Erythroblast (primary cell): ENCODE measurements at regions not wholly inside any gene's neighbourhood (a gene's known extent, or its start where the extent isn't known, plus 50 kb on each side); places are given as distances from the start of the nearest gene placed in this dataset.
"Not testable (repeated sequence)": the region's sequence is repeated elsewhere in the genome, so short reads cannot be mapped to it uniquely, and the experiment has no call there.

Experiments
- DNase-seq, 2 experiments: peaks; one replicate each; lab custom pipeline; 2025; lab: John Stamatoyannopoulos, UW
- GATA1 ChIP-seq: IDR thresholded peaks from 2 replicates; pipeline ENCODE4 v1.6.1; 2011; ENCODE audit warnings: low read depth, mild to moderate bottlenecking, control low read depth, low read length, moderate library complexity
- POLR2A ChIP-seq: IDR thresholded peaks from 2 replicates; pipeline ENCODE4 v1.6.1; 2011; ENCODE audit warnings: mild to moderate bottlenecking, low read length

GRCh38 chr10:21290499-21291160 is 234.9 kb downstream of the SKIDA1 start:
- DNase-seq = no peak
- no peak for TF ChIP-seq POLR2A
- TF ChIP-seq GATA1 = no peak

GRCh38 chr10:21289961-21290360 is 235.5 kb downstream of the SKIDA1 start:
- TF ChIP-seq POLR2A = no peak
- no peak for TF ChIP-seq GATA1
- no peak for DNase-seq

GRCh38 chr10:21289271-21289670 is 236.2 kb downstream of the SKIDA1 start:
- no peak for DNase-seq
- TF ChIP-seq GATA1 (no peak), POLR2A (no peak)

GRCh38 chr10:21285742-21286331 is 239.6 kb downstream of the SKIDA1 start:
- no peak for TF ChIP-seq POLR2A
- TF ChIP-seq GATA1 = no peak
- no peak for DNase-seq

- TF ChIP-seq POLR2A = no peak
- no peak for TF ChIP-seq GATA1
- no peak for DNase-seq
Observed at GRCh38 chr10:21285207-21285606, 240.3 kb downstream of the SKIDA1 start.

GRCh38 chr10:21284301-21284700 is 241.2 kb downstream of the SKIDA1 start:
- no peak for TF ChIP-seq POLR2A
- no peak for TF ChIP-seq GATA1
- DNase-seq = no peak

GRCh38 chr10:21283053-21283452 is 242.4 kb downstream of the SKIDA1 start:
- DNase-seq = not testable (repeated sequence)

- TF ChIP-seq GATA1 = no peak
- TF ChIP-seq POLR2A = no peak
- DNase-seq = no peak
Observed at GRCh38 chr10:21281765-21282484, 243.6 kb downstream of the SKIDA1 start.

- no peak for DNase-seq
- TF ChIP-seq POLR2A = no peak
- TF ChIP-seq GATA1 = no peak
Observed at GRCh38 chr10:21280971-21281572, 244.4 kb downstream of the SKIDA1 start.

- TF ChIP-seq GATA1 (no peak), POLR2A (no peak)
- no peak for DNase-seq
Observed at GRCh38 chr10:21280037-21280436, 245.4 kb downstream of the SKIDA1 start.

- TF ChIP-seq POLR2A (no peak), GATA1 (no peak)
- DNase-seq = no peak
Observed at GRCh38 chr10:21279217-21279575, 246.3 kb downstream of the SKIDA1 start.

- DNase-seq = peak; percentile 83 to 89
- TF ChIP-seq GATA1 (no peak), POLR2A (no peak)
Observed at GRCh38 chr10:21278491-21279216, 246.8 kb downstream of the SKIDA1 start.

- no peak for DNase-seq
- TF ChIP-seq GATA1 = no peak
- TF ChIP-seq POLR2A = no peak
Observed at GRCh38 chr10:21273400-21273968, 252.0 kb downstream of the SKIDA1 start.
